ENCODE measurements at regions not wholly inside any gene's neighbourhood (a gene's known extent, or its start where the extent isn't known, plus 50 kb on each side); places are given as distances from the start of the nearest gene placed in this dataset.
A peak's percentile ranks its signal among the peaks of the same experiment; 100 is the strongest.
"Not testable (repeated sequence)": the region's sequence is repeated elsewhere in the genome, so short reads cannot be mapped to it uniquely, and the experiment has no call there.

DNA sequence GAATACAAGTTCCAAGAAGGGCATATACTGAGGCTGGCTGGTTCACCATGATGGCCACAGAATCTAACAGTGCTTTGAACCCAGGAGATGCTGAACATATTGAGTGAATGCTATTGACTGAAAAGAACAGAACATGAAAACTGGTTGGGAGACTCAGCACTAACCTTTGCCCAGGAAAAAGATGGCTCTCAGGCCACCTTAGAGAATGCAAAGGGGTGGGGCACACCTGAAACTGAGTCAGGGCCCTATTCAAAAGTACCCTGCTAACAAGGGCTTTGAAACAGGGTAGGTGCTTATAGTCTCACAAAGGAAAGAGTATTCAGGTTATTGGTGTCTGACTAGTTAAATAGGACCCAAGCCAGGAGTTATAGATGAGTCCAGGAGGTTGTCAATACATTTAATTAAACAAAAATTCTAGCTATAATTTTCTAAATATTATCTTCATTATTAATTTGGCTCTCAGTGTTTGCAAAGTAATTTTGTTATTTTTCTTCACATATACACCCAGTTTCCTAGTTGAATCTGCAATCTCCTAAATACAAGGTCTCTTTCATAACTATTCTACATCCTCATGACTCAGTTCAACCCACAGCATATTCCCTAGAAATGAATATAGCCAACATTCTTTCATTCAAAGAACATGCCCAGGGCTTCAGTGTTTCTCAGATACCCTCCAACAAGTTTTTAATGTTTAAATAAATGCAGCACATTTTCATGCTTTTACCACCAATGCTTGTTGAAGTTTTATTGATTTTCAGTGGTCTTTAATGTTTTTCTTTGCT lies 144.2 kb upstream of the RAPGEF2 start:
- Histone ChIP-seq H3K9me3 (ENCODE audit: low read length) (no peaks in the 10 kb centered on the region), H3K4me1 (ENCODE audit: insufficient read depth, low read length) (peaks cover 41% of the 10 kb centered on the region), H3K4me3 (ENCODE audit: low read length) (no peak overlapping the region), H3K36me3 (ENCODE audit: insufficient read depth, low read length) (no peaks in the 10 kb centered on the region), H3K27me3 (ENCODE audit: insufficient read depth, low read length) (no peaks in the 10 kb centered on the region), H2AFZ (ENCODE audit: low read depth, low read length) (no peak overlapping the region)

DNA sequence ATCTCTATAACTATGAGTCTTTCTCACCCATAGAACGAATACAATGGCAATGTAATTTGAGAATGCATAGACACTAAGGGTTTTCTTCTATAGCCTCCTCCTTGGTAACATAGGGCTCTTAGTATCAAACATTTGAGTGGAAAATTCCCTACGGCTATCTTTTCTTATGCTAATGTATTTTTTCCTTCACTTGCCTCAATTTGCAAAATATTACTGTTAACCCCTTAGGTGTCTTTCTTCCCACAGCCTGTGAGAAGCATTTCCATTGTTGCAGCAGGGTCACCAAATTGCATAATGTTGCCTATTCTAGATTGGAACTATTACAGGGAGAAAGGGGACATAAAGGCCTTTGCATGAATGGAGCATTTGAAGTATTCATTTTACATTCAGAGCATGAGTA lies 140.5 kb upstream of the RAPGEF2 start:
- Histone ChIP-seq H3K9me3 (ENCODE audit: low read length) (no peaks in the 10 kb centered on the region), H3K27me3 (ENCODE audit: insufficient read depth, low read length) (no peaks in the 10 kb centered on the region), H2AFZ (ENCODE audit: low read depth, low read length) (no peak overlapping the region), H3K36me3 (ENCODE audit: insufficient read depth, low read length) (no peaks in the 10 kb centered on the region), H3K4me3 (ENCODE audit: low read length) (no peak overlapping the region), H3K4me1 (ENCODE audit: insufficient read depth, low read length) (peaks cover 58% of the 10 kb centered on the region)

DNA sequence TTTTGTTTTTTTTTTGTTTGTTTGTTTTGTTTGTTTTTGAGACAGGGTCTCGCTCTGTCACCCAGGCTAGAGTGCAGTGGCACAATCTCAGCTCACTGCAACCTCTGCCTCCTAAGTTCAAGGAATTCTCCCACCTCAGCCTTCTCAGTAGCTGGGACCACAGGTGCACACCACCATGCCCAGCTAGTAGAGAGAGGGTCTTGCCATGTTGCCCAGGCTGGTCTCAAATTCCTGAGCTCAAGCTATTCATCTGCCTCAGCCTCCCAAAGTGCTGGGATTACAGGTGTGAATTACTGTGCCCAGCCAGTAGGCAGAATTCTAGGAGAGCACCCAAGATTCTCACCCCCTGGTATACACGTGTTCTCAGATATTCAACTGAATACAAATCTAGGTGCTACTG lies 139.6 kb upstream of the RAPGEF2 start:
- H3K27me3 ChIP-seq (ENCODE audit: insufficient read depth, low read length); H3K9me3 ChIP-seq (ENCODE audit: low read length); H2AFZ ChIP-seq (ENCODE audit: low read depth, low read length); H3K36me3 ChIP-seq (ENCODE audit: insufficient read depth, low read length); H3K4me3 ChIP-seq (ENCODE audit: low read length): not testable (repeated sequence)
- H3K4me1 ChIP-seq (ENCODE audit: insufficient read depth, low read length), result peaks cover 58% of the 10 kb centered on the region

DNA sequence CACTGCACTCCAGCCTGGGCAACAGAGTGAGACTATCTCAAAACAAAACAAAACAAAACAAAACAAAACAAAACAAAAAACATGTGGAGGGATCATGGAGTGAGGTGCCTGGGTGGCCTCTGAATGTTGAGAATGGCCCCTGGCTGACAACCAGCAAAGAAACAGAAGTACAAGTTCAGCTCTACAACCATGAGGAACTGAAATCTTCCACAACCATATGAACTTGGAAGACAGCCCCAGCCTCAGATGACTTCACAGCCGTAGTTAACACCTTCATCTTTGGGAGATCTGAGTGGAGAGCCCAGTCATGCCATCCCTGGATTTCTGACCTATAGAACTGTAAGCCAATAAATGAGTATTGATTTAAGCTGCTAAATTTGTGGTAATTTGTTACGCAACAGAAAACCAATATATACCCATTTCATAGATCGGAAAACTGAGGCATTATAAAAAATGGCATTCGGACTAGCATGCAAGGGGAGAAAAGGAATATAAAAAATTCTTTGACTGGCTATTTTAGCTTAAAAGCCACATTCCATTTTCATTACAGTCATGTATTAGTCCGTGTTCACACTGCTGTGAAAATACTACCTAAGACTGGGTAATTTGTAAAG lies 138.7 kb upstream of the RAPGEF2 start:
- H3K4me1 ChIP-seq (ENCODE audit: insufficient read depth, low read length), result peaks cover 58% of the 10 kb centered on the region
- H3K27me3 ChIP-seq (ENCODE audit: insufficient read depth, low read length), result no peaks in the 10 kb centered on the region
- no peaks in the 10 kb centered on the region for H3K36me3 ChIP-seq (ENCODE audit: insufficient read depth, low read length)
- no peaks in the 10 kb centered on the region for H3K9me3 ChIP-seq (ENCODE audit: low read length)
- H3K4me3 ChIP-seq (ENCODE audit: low read length), result no peak overlapping the region
- no peak overlapping the region for H2AFZ ChIP-seq (ENCODE audit: low read depth, low read length)

DNA sequence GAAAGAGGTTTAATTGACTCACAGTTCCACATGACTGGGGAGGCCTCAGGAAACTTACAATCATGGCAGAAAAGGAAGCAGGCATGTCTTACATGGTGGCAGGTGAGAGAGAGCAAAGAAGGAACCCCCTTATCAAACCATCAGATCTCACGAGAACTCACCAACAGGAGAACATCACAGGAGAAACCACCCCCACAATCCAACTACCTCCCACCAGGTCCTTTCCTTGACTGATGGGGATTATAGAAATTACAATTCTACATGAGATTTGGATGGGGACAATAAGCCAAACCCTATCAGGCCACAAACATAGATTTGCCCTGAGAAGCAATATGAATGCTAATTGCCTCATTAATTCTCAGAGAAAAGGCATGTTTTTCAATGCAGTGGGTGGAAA lies 138.2 kb upstream of the RAPGEF2 start:
- Histone ChIP-seq H2AFZ (ENCODE audit: low read depth, low read length) (no peak overlapping the region), H3K4me3 (ENCODE audit: low read length) (no peak overlapping the region), H3K4me1 (ENCODE audit: insufficient read depth, low read length) (peaks cover 55% of the 10 kb centered on the region), H3K36me3 (ENCODE audit: insufficient read depth, low read length) (no peaks in the 10 kb centered on the region), H3K9me3 (ENCODE audit: low read length) (no peaks in the 10 kb centered on the region), H3K27me3 (ENCODE audit: insufficient read depth, low read length) (no peaks in the 10 kb centered on the region)

DNA sequence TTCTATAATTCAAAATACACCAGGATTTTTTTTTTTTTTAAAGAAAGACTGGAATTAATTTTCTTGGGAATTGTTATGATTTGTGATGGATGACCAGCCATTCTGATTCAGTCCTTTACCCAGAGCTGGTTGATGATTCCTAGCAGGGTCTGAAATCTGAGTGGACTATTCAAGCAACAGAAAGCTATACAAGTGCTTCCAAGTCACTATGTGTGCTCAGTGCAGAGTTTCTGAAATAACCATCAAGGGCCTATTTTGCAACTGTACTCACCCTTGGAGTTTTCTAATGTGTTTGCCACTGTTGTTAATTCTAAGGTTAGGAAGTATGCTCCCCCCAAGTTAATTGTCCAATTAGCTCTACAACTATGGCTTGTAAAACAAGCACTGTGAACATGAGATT lies 137.7 kb upstream of the RAPGEF2 start:
- peaks cover 51% of the 10 kb centered on the region for H3K4me1 ChIP-seq (ENCODE audit: insufficient read depth, low read length)
- H3K27me3 ChIP-seq (ENCODE audit: insufficient read depth, low read length), result no peaks in the 10 kb centered on the region
- no peaks in the 10 kb centered on the region for H3K9me3 ChIP-seq (ENCODE audit: low read length)

DNA sequence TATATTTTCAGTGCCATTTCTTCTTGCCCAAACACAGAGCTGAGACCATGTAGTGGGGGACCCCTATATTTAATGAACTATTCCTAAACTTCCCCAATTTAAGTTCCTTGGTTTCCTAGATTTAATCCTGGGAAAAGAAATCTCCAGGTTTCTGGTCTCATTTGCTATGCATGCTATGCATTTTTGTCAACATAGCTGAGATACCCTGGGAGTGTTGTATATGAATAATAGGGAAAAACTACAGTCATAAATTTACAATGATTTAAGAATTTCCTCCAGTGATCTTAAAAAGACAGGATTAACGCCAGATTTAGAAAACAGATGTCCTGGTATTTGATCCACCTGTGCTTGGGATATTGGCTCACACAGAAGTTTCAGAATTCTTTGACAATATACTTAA lies 136.8 kb upstream of the RAPGEF2 start:
- Histone ChIP-seq H3K4me1 (ENCODE audit: insufficient read depth, low read length) (peaks cover 48% of the 10 kb centered on the region), H3K4me3 (ENCODE audit: low read length) (no peak overlapping the region), H3K9me3 (ENCODE audit: low read length) (no peaks in the 10 kb centered on the region), H2AFZ (ENCODE audit: low read depth, low read length) (no peak overlapping the region), H3K36me3 (ENCODE audit: insufficient read depth, low read length) (no peaks in the 10 kb centered on the region), H3K27me3 (ENCODE audit: insufficient read depth, low read length) (no peaks in the 10 kb centered on the region)

More for the DNA sequence above, 137.7 kb upstream of the RAPGEF2 start:
- H3K4me3 ChIP-seq (ENCODE audit: low read length), result no peak overlapping the region
- H3K36me3 ChIP-seq (ENCODE audit: insufficient read depth, low read length), result no peaks in the 10 kb centered on the region
- H2AFZ ChIP-seq (ENCODE audit: low read depth, low read length), result no peak overlapping the region

DNA sequence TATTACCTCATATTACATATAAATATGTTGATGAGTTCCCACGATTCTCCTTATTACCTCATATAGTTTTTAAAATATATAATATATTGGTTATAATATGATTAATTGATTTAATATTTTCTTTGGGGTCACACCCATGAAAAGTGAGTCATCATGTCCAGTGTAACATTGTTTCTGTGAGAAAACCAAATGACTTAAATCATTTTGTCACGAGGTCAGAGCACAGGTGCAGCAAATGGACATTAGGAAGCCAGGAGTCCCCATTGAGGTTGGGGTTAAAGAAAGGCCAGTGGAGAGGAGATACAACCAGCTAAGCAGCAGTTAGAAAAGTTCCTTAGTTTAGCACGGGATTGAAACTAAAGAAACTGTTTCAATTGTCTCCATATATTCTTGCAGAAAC lies 133.9 kb upstream of the RAPGEF2 start:
- Histone ChIP-seq H3K27me3 (ENCODE audit: insufficient read depth, low read length) (no peaks in the 10 kb centered on the region), H3K36me3 (ENCODE audit: insufficient read depth, low read length) (no peaks in the 10 kb centered on the region), H2AFZ (ENCODE audit: low read depth, low read length) (no peak overlapping the region), H3K9me3 (ENCODE audit: low read length) (no peaks in the 10 kb centered on the region), H3K4me1 (ENCODE audit: insufficient read depth, low read length) (peaks cover 24% of the 10 kb centered on the region), H3K4me3 (ENCODE audit: low read length) (no peak overlapping the region)

DNA sequence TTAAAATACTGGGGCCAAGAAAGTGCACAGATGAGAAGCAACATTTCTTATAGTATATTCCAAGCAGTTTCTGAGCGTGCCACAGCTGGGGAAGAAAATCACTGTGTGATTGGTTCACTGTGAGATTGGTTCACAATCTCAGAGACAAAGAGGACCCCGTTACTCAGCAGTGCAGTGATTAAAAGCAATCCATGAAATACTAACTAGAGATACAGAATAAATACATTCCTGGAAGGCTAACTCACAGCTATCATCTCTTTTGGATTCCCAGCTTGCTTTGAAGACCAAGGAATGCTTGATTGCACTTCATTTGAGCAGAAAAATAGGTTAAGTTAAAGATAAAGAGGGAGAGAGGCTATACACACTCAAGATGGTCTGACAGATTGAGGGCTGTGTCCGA lies 132.1 kb upstream of the RAPGEF2 start:
- Histone ChIP-seq H3K27me3 (ENCODE audit: insufficient read depth, low read length) (no peaks in the 10 kb centered on the region), H3K36me3 (ENCODE audit: insufficient read depth, low read length) (no peaks in the 10 kb centered on the region), H3K9me3 (ENCODE audit: low read length) (no peaks in the 10 kb centered on the region), H3K4me3 (ENCODE audit: low read length) (no peak overlapping the region), H3K4me1 (ENCODE audit: insufficient read depth, low read length) (peaks cover 13% of the 10 kb centered on the region), H2AFZ (ENCODE audit: low read depth, low read length) (peak overlapping the region; percentile 42)

DNA sequence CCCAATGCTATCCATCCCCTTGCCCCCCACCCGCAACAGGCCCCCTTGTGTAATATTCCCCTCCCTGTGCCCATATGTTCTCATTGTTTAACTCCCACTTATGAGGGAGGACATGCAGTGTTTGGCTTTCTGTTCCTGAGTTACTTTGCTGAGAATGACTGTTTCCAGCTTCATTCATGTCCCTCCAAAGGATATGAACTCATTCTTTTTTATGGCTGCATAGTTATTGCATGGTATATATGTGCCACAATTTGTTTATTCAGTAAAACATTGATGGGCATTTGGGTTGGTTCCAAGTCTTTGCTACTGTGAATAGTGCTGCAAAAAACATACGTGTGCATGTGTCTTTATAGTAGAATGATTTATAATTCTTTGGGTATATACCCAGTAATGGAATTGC lies 128.4 kb upstream of the RAPGEF2 start:
- H3K4me1 ChIP-seq (ENCODE audit: insufficient read depth, low read length); H2AFZ ChIP-seq (ENCODE audit: low read depth, low read length); H3K27me3 ChIP-seq (ENCODE audit: insufficient read depth, low read length); H3K36me3 ChIP-seq (ENCODE audit: insufficient read depth, low read length); H3K9me3 ChIP-seq (ENCODE audit: low read length); H3K4me3 ChIP-seq (ENCODE audit: low read length): not testable (repeated sequence)

DNA sequence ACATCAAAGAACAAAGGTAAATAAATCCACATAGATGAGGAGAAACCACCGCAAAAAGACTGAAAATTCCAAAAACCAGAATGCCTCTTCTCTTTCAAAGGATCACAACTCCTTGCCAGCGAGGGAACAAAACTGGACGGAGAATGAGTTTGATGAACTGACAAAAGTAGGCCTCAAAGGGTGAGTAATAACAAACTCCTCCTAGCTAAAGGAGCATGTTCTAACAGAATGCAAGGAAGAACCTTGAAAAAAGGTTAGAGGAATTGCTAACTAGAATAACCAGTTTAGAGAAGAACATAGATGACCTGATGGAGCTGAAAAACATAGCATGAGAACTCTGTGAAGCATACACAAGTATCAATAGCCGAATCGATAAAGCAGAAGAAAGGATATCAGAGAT lies 122.2 kb upstream of the RAPGEF2 start:
- H3K27me3 ChIP-seq (ENCODE audit: insufficient read depth, low read length); H3K4me3 ChIP-seq (ENCODE audit: low read length); H3K36me3 ChIP-seq (ENCODE audit: insufficient read depth, low read length); H2AFZ ChIP-seq (ENCODE audit: low read depth, low read length); H3K4me1 ChIP-seq (ENCODE audit: insufficient read depth, low read length); H3K9me3 ChIP-seq (ENCODE audit: low read length): not testable (repeated sequence)

DNA sequence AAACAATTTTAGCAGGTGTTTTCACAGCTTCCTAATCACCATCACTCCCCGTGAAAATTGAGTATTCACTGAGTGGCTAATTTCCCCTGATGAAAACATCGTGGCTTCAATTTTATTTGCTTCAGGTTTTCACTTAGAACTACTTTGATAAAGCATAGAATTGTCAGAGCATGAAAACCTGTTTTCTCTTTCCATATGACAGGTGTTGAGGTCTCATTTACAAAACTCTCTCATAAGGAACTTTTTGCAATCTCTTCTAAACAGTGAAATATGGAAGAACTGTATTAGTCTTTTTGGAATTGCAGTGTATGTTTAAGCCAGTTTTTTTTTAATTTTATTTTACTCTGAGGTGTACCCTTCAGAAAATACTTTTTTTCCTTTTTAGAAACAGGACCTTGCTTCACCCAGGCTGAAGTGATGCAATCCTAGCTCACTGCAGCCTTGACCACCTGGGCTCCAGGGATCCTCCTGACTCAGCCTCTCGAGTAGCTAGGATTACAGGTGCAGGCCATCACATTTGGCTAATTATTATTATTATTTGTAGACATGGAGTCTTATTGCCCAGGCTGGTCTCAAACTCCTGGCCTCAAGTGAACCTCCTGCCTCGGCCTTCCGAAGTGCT lies 111.2 kb upstream of the RAPGEF2 start:
- Histone ChIP-seq H2AFZ (ENCODE audit: low read depth, low read length) (no peak overlapping the region), H3K9me3 (ENCODE audit: low read length) (no peaks in the 10 kb centered on the region), H3K4me3 (ENCODE audit: low read length) (no peak overlapping the region), H3K27me3 (ENCODE audit: insufficient read depth, low read length) (no peaks in the 10 kb centered on the region), H3K36me3 (ENCODE audit: insufficient read depth, low read length) (no peaks in the 10 kb centered on the region), H3K4me1 (ENCODE audit: insufficient read depth, low read length) (no peaks in the 10 kb centered on the region)

DNA sequence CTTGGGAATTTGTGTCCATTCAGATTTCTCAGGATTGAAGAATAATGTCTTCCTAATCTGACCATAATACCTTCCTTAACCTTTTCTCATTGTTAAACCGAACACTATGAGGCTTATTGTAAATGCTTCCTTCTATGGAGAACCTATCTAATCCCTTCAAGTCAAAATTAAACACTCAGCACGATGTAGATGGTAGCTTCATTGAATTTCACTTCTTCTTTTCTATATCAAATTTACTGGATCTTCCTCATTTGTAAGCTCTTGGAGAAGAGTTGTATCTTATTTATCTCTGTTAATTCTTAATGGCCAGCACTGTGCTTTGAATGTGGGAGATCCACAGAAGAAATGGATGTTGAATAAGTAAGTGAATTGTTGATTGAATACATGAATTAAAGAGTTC lies 109.0 kb upstream of the RAPGEF2 start:
- Histone ChIP-seq H3K9me3 (ENCODE audit: low read length) (no peaks in the 10 kb centered on the region), H2AFZ (ENCODE audit: low read depth, low read length) (no peak overlapping the region), H3K4me1 (ENCODE audit: insufficient read depth, low read length) (no peaks in the 10 kb centered on the region), H3K36me3 (ENCODE audit: insufficient read depth, low read length) (no peaks in the 10 kb centered on the region), H3K27me3 (ENCODE audit: insufficient read depth, low read length) (no peaks in the 10 kb centered on the region), H3K4me3 (ENCODE audit: low read length) (no peak overlapping the region)
